ENCODE measurements at regions not wholly inside any gene's neighbourhood (a gene's known extent, or its start where the extent isn't known, plus 50 kb on each side); places are given as distances from the start of the nearest gene placed in this dataset.

- ChIA-PET POLR2A (ENCODE audit: unreplicated experiment) (no interaction called here), CTCF (no interaction called here)
- Histone ChIP-seq H3K79me2 (ENCODE audit: low read length) (no peaks in the 10 kb centered on the region), H3K9me3 (ENCODE audit: low read length) (0 out of 2 replicates have a peak, but pooled peaks cover 4% of the 10 kb centered on the region), H3K4me1 (ENCODE audit: insufficient read depth, low read length) (no peaks in the 10 kb centered on the region), H2AFZ (ENCODE audit: low read length) (no peak overlapping the region), H3F3A (ENCODE audit: low read length, unreplicated experiment) (no peaks in the 10 kb centered on the region), H3K4me2 (ENCODE audit: low read length) (no peak overlapping the region), H4K20me1 (ENCODE audit: low read length) (no peaks in the 10 kb centered on the region), H3K4me3 (ENCODE audit: low read length) (no peak overlapping the region), H3K9me2 (replicated peaks; ENCODE audit: low read length) (no peaks in the 10 kb centered on the region), H3K27me3 (ENCODE audit: low read length) (no peaks in the 10 kb centered on the region), H3K27ac (ENCODE audit: low read length) (no peak overlapping the region), H3K36me3 (ENCODE audit: low read depth, low read length) (no peaks in the 10 kb centered on the region), H3K9ac (ENCODE audit: low read length) (no peak overlapping the region)
- ATAC-seq (no peak), DNase-seq (no peak)
- no peak for TF ChIP-seq EZH2phosphoT487 (IDR thresholded peaks at IDR 0.05; ENCODE audit: borderline replicate concordance, low read length)
- TF ChIP-seq EZH2 (IDR thresholded peaks at IDR 0.05; ENCODE audit: low read length, unreplicated experiment), result no peak
- TF ChIP-seq CTCF (conservative IDR thresholded peaks at IDR 0.05; ENCODE audit: low read depth, low read length), result no peak
- intact Hi-C loops (cut with micrococcal nuclease), result no loop called here
- no TSS peak for BruUV-seq (replicated peaks)
Observed at GRCh38 chr7:69276011-69276729, 322.1 kb upstream of the AUTS2 start.

GRCh38 chr7:69277366-69277765 lies 320.9 kb upstream of the AUTS2 start:
- ChIA-PET CTCF (no interaction called here), POLR2A (ENCODE audit: unreplicated experiment) (no interaction called here)
- Histone ChIP-seq H3K27ac (ENCODE audit: low read length) (no peak overlapping the region), H3K4me2 (ENCODE audit: low read length) (no peak overlapping the region), H3K27me3 (ENCODE audit: low read length) (no peaks in the 10 kb centered on the region), H3F3A (ENCODE audit: low read length, unreplicated experiment) (no peaks in the 10 kb centered on the region), H3K36me3 (ENCODE audit: low read depth, low read length) (no peaks in the 10 kb centered on the region), H3K9ac (ENCODE audit: low read length) (no peak overlapping the region), H3K79me2 (ENCODE audit: low read length) (no peaks in the 10 kb centered on the region), H3K4me1 (ENCODE audit: insufficient read depth, low read length) (no peaks in the 10 kb centered on the region), H3K9me2 (replicated peaks; ENCODE audit: low read length) (no peaks in the 10 kb centered on the region), H2AFZ (ENCODE audit: low read length) (no peak overlapping the region), H4K20me1 (ENCODE audit: low read length) (no peaks in the 10 kb centered on the region), H3K9me3 (ENCODE audit: low read length) (0 out of 2 replicates have a peak, but pooled peaks cover 4% of the 10 kb centered on the region), H3K4me3 (ENCODE audit: low read length) (no peak overlapping the region)
- no peak for TF ChIP-seq EZH2 (IDR thresholded peaks at IDR 0.05; ENCODE audit: low read length, unreplicated experiment)
- TF ChIP-seq CTCF (conservative IDR thresholded peaks at IDR 0.05; ENCODE audit: low read depth, low read length), result no peak
- no peak for TF ChIP-seq EZH2phosphoT487 (IDR thresholded peaks at IDR 0.05; ENCODE audit: borderline replicate concordance, low read length)
- ATAC-seq, result no peak
- intact Hi-C loops (cut with micrococcal nuclease), result no loop called here
- BruUV-seq (replicated peaks), result no TSS peak
- no peak for DNase-seq

GRCh38 chr7:69282946-69283345 lies 315.3 kb upstream of the AUTS2 start:
- Histone ChIP-seq H3K9me3 (ENCODE audit: low read length) (no peaks in the 10 kb centered on the region), H3K9me2 (replicated peaks; ENCODE audit: low read length) (no peaks in the 10 kb centered on the region), H3K79me2 (ENCODE audit: low read length) (no peaks in the 10 kb centered on the region), H2AFZ (ENCODE audit: low read length) (no peak overlapping the region), H4K20me1 (ENCODE audit: low read length) (no peaks in the 10 kb centered on the region), H3K27me3 (ENCODE audit: low read length) (no peaks in the 10 kb centered on the region), H3K9ac (ENCODE audit: low read length) (no peak overlapping the region), H3F3A (ENCODE audit: low read length, unreplicated experiment) (no peaks in the 10 kb centered on the region), H3K4me3 (ENCODE audit: low read length) (no peak overlapping the region), H3K4me2 (ENCODE audit: low read length) (no peak overlapping the region), H3K27ac (ENCODE audit: low read length) (no peak overlapping the region), H3K36me3 (ENCODE audit: low read depth, low read length) (no peaks in the 10 kb centered on the region), H3K4me1 (ENCODE audit: insufficient read depth, low read length) (no peaks in the 10 kb centered on the region)
- ChIA-PET POLR2A (ENCODE audit: unreplicated experiment) (no interaction called here), CTCF (no interaction called here)
- no TSS peak for BruUV-seq (replicated peaks)
- intact Hi-C loops (cut with micrococcal nuclease), result no loop called here
- ATAC-seq (no peak), DNase-seq (no peak)
- TF ChIP-seq EZH2phosphoT487 (IDR thresholded peaks at IDR 0.05; ENCODE audit: borderline replicate concordance, low read length), result no peak
- no peak for TF ChIP-seq EZH2 (IDR thresholded peaks at IDR 0.05; ENCODE audit: low read length, unreplicated experiment)
